Mesendoderm (in vitro differentiated cells): ENCODE measurements at regions not wholly inside any gene's neighbourhood (a gene's known extent, or its start where the extent isn't known, plus 50 kb on each side); places are given as distances from the start of the nearest gene placed in this dataset.

ENCODE experiments used
- DNase-seq: peaks from one replicate; pipeline ENCODE4 v3.0.0; 2013
- H2AK5ac ChIP-seq: 2 replicates; pipeline ENCODE4 v1.6.1; 2013; ENCODE audit warnings: low read length, inconsistent platforms
- H2BK120ac ChIP-seq: 2 replicates; pipeline ENCODE4 v1.6.1; 2013; ENCODE audit warnings: low read depth, mild to moderate bottlenecking, low read length, moderate library complexity, mixed read lengths
- H2BK15ac ChIP-seq: replicated peaks from 2 replicates; pipeline ENCODE4 v1.6.1; 2013; ENCODE audit warnings: low read depth, mild to moderate bottlenecking, moderate library complexity
- H2BK5ac ChIP-seq: 2 replicates; pipeline ENCODE4 v1.6.1; 2013; ENCODE audit warnings: low read length, inconsistent platforms
- H3K18ac ChIP-seq: 2 replicates; pipeline ENCODE4 v1.6.1; 2013; ENCODE audit warnings: mild to moderate bottlenecking, low read length, mixed read lengths
- H3K23ac ChIP-seq: one replicate; pipeline ENCODE4 v1.6.1; 2013; ENCODE audit warnings: low read length
- H3K27ac ChIP-seq: 2 replicates; pipeline ENCODE4 v1.5.1; 2013; ENCODE audit warnings: low read depth, mild to moderate bottlenecking, inconsistent platforms, low read length, moderate library complexity
- H3K27me3 ChIP-seq: 2 replicates; pipeline ENCODE4 v1.6.1; 2013; ENCODE audit warnings: low read length, control low read depth, mild to moderate bottlenecking, inconsistent platforms; ENCODE audit not compliant: insufficient read depth, poor library complexity
- H3K36me3 ChIP-seq: 2 replicates; pipeline ENCODE4 v1.6.1; 2013; ENCODE audit warnings: low read length, inconsistent platforms; ENCODE audit not compliant: control insufficient read depth, insufficient read depth
- H3K4ac ChIP-seq: one replicate; pipeline ENCODE4 v1.6.1; 2013; ENCODE audit warnings: low read depth, mild to moderate bottlenecking, low read length, moderate library complexity
- H3K4me1 ChIP-seq: 2 replicates; pipeline ENCODE4 v1.6.1; 2013; ENCODE audit warnings: low read depth, low read length, inconsistent platforms; ENCODE audit not compliant: control insufficient read depth
- H3K4me2 ChIP-seq: 2 replicates; pipeline ENCODE4 v1.6.1; 2013; ENCODE audit warnings: low read length
- H3K4me3 ChIP-seq: 2 replicates; pipeline ENCODE4 v1.5.1; 2013; ENCODE audit warnings: mild to moderate bottlenecking, low read length
- H3K56ac ChIP-seq: one replicate; pipeline ENCODE4 v1.6.1; 2013; ENCODE audit warnings: low read length
- H3K79me1 ChIP-seq: 2 replicates; pipeline ENCODE4 v1.6.1; 2013; ENCODE audit warnings: low read length, inconsistent platforms
- H3K79me2 ChIP-seq: 2 replicates; pipeline ENCODE4 v1.6.1; 2013; ENCODE audit warnings: mild to moderate bottlenecking, low read length; ENCODE audit not compliant: control insufficient read depth, insufficient read depth
- H3K9ac ChIP-seq: 2 replicates; pipeline ENCODE4 v1.6.1; 2013; ENCODE audit warnings: low read length, inconsistent platforms
- H4K5ac ChIP-seq: one replicate; pipeline ENCODE4 v1.6.1; 2013; ENCODE audit warnings: low read length
- H4K8ac ChIP-seq: one replicate; pipeline ENCODE4 v1.6.1; 2013; ENCODE audit warnings: low read depth, mild to moderate bottlenecking, control low read depth, low read length, moderate library complexity
- WGBS: extraction: QIAGEN DNeasy Blood & Tissue Kit; methylation state at CpG from one replicate; pipeline ENCODE4 v1.1.7; 2013; ENCODE audit warnings: low lambda C conversion rate, missing lambda C conversion rate; ENCODE audit not compliant: insufficient coverage; ENCODE audit errors: extremely low coverage; 5-methylcytosine and 5-hydroxymethylcytosine counted together

- Histone ChIP-seq H3K4ac (no peak overlapping the region), H3K23ac (no peak overlapping the region), H4K8ac (no peak overlapping the region), H3K4me1 (no peaks in the 10 kb centered on the region), H3K9ac (no peak overlapping the region), H3K4me2 (no peak overlapping the region), H3K36me3 (no peaks in the 10 kb centered on the region), H2AK5ac (no peak overlapping the region), H3K79me2 (no peaks in the 10 kb centered on the region), H2BK5ac (no peak overlapping the region), H3K79me1 (no peaks in the 10 kb centered on the region), H3K18ac (no peak overlapping the region), H2BK120ac (no peak overlapping the region), H2BK15ac (no peak overlapping the region), H3K4me3 (no peak overlapping the region), H3K27ac (no peak overlapping the region), H3K56ac (no peak overlapping the region), H4K5ac (no peak overlapping the region), H3K27me3 (no peaks in the 10 kb centered on the region)
- DNase-seq: no peak
- WGBS: no CpG with 5 or more reads among the region's 13 CpGs
Observed at GRCh38 chr1:239868058-239868832, 223.4 kb upstream of the FMN2 start.

- no peak overlapping the region for H2AK5ac ChIP-seq
- H3K18ac ChIP-seq: no peak overlapping the region
- H3K36me3 ChIP-seq: no peaks in the 10 kb centered on the region
- no peak overlapping the region for H3K9ac ChIP-seq
- DNase-seq: no peak
- H3K23ac ChIP-seq: no peak overlapping the region
- H4K8ac ChIP-seq: no peak overlapping the region
- no peak overlapping the region for H2BK120ac ChIP-seq
- no peaks in the 10 kb centered on the region for H3K79me1 ChIP-seq
- H2BK15ac ChIP-seq: no peak overlapping the region
- no CpG with 5 or more reads among the region's 6 CpGs for WGBS
- H3K56ac ChIP-seq: no peak overlapping the region
- no peaks in the 10 kb centered on the region for H3K79me2 ChIP-seq
- no peaks in the 10 kb centered on the region for H3K27me3 ChIP-seq
- no peaks in the 10 kb centered on the region for H3K4me1 ChIP-seq
- H3K27ac ChIP-seq: no peak overlapping the region
- H3K4me2 ChIP-seq: no peak overlapping the region
- no peak overlapping the region for H3K4ac ChIP-seq
- no peak overlapping the region for H3K4me3 ChIP-seq
- H2BK5ac ChIP-seq: no peak overlapping the region
- no peak overlapping the region for H4K5ac ChIP-seq
Observed at GRCh38 chr1:239870194-239870593, 221.5 kb upstream of the FMN2 start.

DNA sequence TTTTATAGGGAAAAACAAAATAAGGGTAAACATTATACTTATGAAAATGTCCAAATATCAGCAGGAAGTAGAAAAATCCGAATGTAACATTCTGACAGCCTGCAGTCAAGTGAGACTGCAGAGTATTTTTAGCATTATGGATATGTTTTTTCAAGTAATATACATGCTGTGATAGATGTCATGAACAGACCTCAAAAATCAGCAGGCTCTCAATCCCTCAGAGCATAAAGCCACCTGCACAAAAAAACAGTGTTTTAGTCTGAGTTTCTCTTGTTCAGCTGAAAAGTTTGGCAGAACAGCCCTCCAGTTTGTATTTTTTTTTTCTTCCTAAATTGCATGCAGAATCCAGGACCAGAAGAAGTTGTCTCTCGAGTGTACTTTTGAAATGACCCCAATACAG lies 219.1 kb upstream of the FMN2 start:
- Histone ChIP-seq H3K4me3 (no peak overlapping the region), H3K79me2 (no peaks in the 10 kb centered on the region), H4K8ac (no peak overlapping the region), H3K23ac (no peak overlapping the region), H2BK120ac (no peak overlapping the region), H3K56ac (no peak overlapping the region), H2AK5ac (no peak overlapping the region), H3K4ac (no peak overlapping the region), H3K36me3 (no peaks in the 10 kb centered on the region), H2BK5ac (no peak overlapping the region), H3K27me3 (no peaks in the 10 kb centered on the region), H2BK15ac (no peak overlapping the region), H3K79me1 (no peaks in the 10 kb centered on the region), H3K27ac (no peak overlapping the region), H4K5ac (no peak overlapping the region), H3K4me1 (no peaks in the 10 kb centered on the region), H3K9ac (no peak overlapping the region), H3K4me2 (no peak overlapping the region), H3K18ac (no peak overlapping the region)
- no peak for DNase-seq
- no CpG with 5 or more reads among the region's 2 CpGs for WGBS

DNA sequence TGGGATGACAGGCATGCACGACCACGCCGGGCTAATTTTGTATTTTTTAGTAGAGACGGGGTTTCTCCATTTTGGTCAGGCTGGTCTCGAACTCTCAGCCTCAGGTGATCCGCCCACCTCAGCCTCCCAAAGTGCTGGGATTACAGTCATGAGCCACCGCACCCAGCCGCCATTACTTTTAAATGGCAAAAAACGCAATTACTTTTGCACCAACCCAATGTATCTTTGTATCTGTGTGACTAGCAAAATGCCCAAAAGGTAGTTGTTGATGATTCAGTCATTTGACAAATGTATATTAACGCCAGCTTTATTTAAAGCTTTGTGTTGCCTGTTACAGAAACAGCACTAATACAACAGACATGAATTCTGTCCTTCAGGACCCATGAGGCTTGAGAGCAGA lies 216.9 kb upstream of the FMN2 start:
- H3K4me1 ChIP-seq: no peaks in the 10 kb centered on the region
- no peak overlapping the region for H4K5ac ChIP-seq
- no peak overlapping the region for H3K4me2 ChIP-seq
- no peak overlapping the region for H2BK5ac ChIP-seq
- no peak overlapping the region for H2AK5ac ChIP-seq
- DNase-seq: no peak
- no peak overlapping the region for H3K4me3 ChIP-seq
- no peak overlapping the region for H3K18ac ChIP-seq
- WGBS: no CpG with 5 or more reads among the region's 10 CpGs
- no peak overlapping the region for H3K27ac ChIP-seq
- no peaks in the 10 kb centered on the region for H3K36me3 ChIP-seq
- H3K79me1 ChIP-seq: no peaks in the 10 kb centered on the region
- no peak overlapping the region for H3K23ac ChIP-seq
- H2BK15ac ChIP-seq: no peak overlapping the region
- no peak overlapping the region for H2BK120ac ChIP-seq
- H3K9ac ChIP-seq: no peak overlapping the region
- no peaks in the 10 kb centered on the region for H3K79me2 ChIP-seq
- no peaks in the 10 kb centered on the region for H3K27me3 ChIP-seq
- no peak overlapping the region for H3K4ac ChIP-seq
- no peak overlapping the region for H3K56ac ChIP-seq
- no peak overlapping the region for H4K8ac ChIP-seq

GRCh38 chr1:239879321-239880170 lies 212.1 kb upstream of the FMN2 start:
- no peaks in the 10 kb centered on the region for H3K27me3 ChIP-seq
- H2BK15ac ChIP-seq: no peak overlapping the region
- no peak overlapping the region for H3K23ac ChIP-seq
- H2BK120ac ChIP-seq: no peak overlapping the region
- H3K79me1 ChIP-seq: no peaks in the 10 kb centered on the region
- no peak overlapping the region for H3K4me2 ChIP-seq
- no peak overlapping the region for H3K4me3 ChIP-seq
- H3K79me2 ChIP-seq: no peaks in the 10 kb centered on the region
- H3K56ac ChIP-seq: no peak overlapping the region
- H3K4me1 ChIP-seq: no peaks in the 10 kb centered on the region
- no peak overlapping the region for H4K8ac ChIP-seq
- H3K27ac ChIP-seq: no peak overlapping the region
- no peak for DNase-seq
- no peaks in the 10 kb centered on the region for H3K36me3 ChIP-seq
- no peak overlapping the region for H3K18ac ChIP-seq
- WGBS: no CpG with 5 or more reads among the region's 10 CpGs
- H2AK5ac ChIP-seq: no peak overlapping the region
- no peak overlapping the region for H2BK5ac ChIP-seq
- H3K9ac ChIP-seq: no peak overlapping the region
- no peak overlapping the region for H3K4ac ChIP-seq
- no peak overlapping the region for H4K5ac ChIP-seq
